SK-N-SH (cell line): ENCODE measurements at regions not wholly inside any gene's neighbourhood (a gene's known extent, or its start where the extent isn't known, plus 50 kb on each side); places are given as distances from the start of the nearest gene placed in this dataset.

ENCODE experiments used
- CTCF ChIA-PET: fragments of 300-600, 350-600 bp; formaldehyde crosslinking; extraction: SDS; loops from one replicate; lab custom pipeline; 2021; lab: Yijun Ruan, JAX
- POLR2A ChIA-PET: fragments of 350-600 bp; sonication (Branson Sonifier 250); formaldehyde crosslinking; extraction: SDS; loops from one replicate; lab custom pipeline; 2020; ENCODE audit warnings: antibody characterized with exemption, inconsistent platforms; lab: Yijun Ruan, JAX
- DNase-seq: peaks from one replicate; pipeline ENCODE4 v3.0.0; 2012
- H2AFZ ChIP-seq: fragments of 200-600 bp; sonication (generic); 2 replicates; pipeline ENCODE4 v1.8.1; 2016; ENCODE audit warnings: antibody characterized with exemption, mild to moderate bottlenecking, low read depth
- H3F3A ChIP-seq: fragments of 200-600 bp; sonication (generic); replicated peaks from 2 replicates; pipeline ENCODE3; 2016; ENCODE audit warnings: antibody characterized with exemption, mild to moderate bottlenecking; ENCODE audit not compliant: insufficient read depth
- H3K27ac ChIP-seq, 2 experiments: fragments of 200-500 bp in 1 of 2; fragments of 200-600 bp in 1 of 2; sonication (Bioruptor generic) in 1 of 2; sonication (generic), shearing (Covaris generic) in 1 of 2; 2 replicates each; pipeline versions ENCODE4 v1.5.1 to v1.6.1; 2014 to 2016; ENCODE audit warnings: low read depth in 2 of 2, inconsistent platforms in 1 of 2, low read length in 1 of 2, mild to moderate bottlenecking in 1 of 2, mixed read lengths in 1 of 2
- H3K27me3 ChIP-seq: fragments of 200-600 bp; sonication (generic), shearing (Covaris generic); 2 replicates; pipeline ENCODE4 v1.6.1; 2016; ENCODE audit warnings: mixed run types; ENCODE audit not compliant: insufficient read depth
- H3K36me3 ChIP-seq, 2 experiments: fragments of 200-500 bp in 1 of 2; fragments of 200-600 bp in 1 of 2; sonication (Bioruptor generic) in 1 of 2; sonication (generic) in 1 of 2; replicated peaks in 1 of 2; 2 replicates each; pipeline versions ENCODE3 to v1.5.1; 2014 to 2016; ENCODE audit warnings: low read length in 1 of 2, mild to moderate bottlenecking in 1 of 2; ENCODE audit not compliant: insufficient read depth in 2 of 2, control insufficient read depth in 1 of 2
- H3K4me1 ChIP-seq, 2 experiments: fragments of 200-500 bp in 1 of 2; fragments of 200-600 bp in 1 of 2; sonication (Bioruptor generic) in 1 of 2; sonication (generic), shearing (Covaris generic) in 1 of 2; 2 replicates each; pipeline versions ENCODE4 v1.5.1 to v1.6.1; 2014 to 2016; ENCODE audit warnings: low read depth in 1 of 2, low read length in 1 of 2, mixed run types in 1 of 2; ENCODE audit not compliant: insufficient read depth in 2 of 2, control insufficient read depth in 1 of 2
- H3K4me2 ChIP-seq: fragments of 200-600 bp; sonication (generic), shearing (Covaris generic); 2 replicates; pipeline ENCODE4 v1.6.1; 2017; ENCODE audit warnings: mixed run types
- H3K4me3 ChIP-seq, 2 experiments: fragments of 200-500 bp in 1 of 2; fragments of 200-600 bp in 1 of 2; sonication (Bioruptor generic) in 1 of 2; sonication (generic), shearing (Covaris generic) in 1 of 2; 2 replicates each; pipeline versions ENCODE4 v1.5.1 to v1.8.1; 2014 to 2016; ENCODE audit warnings: low read depth in 2 of 2, inconsistent platforms in 1 of 2, low read length in 1 of 2, mild to moderate bottlenecking in 1 of 2, mixed read lengths in 1 of 2, moderate library complexity in 1 of 2
- H3K79me2 ChIP-seq: fragments of 200-600 bp; sonication (generic); 2 replicates; pipeline ENCODE4 v1.8.1; 2017; ENCODE audit warnings: mild to moderate bottlenecking; ENCODE audit not compliant: insufficient read depth
- H3K9ac ChIP-seq: fragments of 200-600 bp; sonication (generic); 2 replicates; pipeline ENCODE4 v1.6.1; 2017; ENCODE audit warnings: mixed run types
- H3K9me2 ChIP-seq: fragments of 200-600 bp; sonication (generic); 2 replicates; pipeline ENCODE4 v1.6.1; 2017; ENCODE audit warnings: mixed run types
- H3K9me3 ChIP-seq: fragments of 200-600 bp; sonication (generic); 2 replicates; pipeline ENCODE4 v1.6.1; 2017; ENCODE audit warnings: mixed run types, mild to moderate bottlenecking, moderate library complexity
- H4K20me1 ChIP-seq: fragments of 200-600 bp; sonication (generic); 2 replicates; pipeline ENCODE4 v1.6.1; 2017; ENCODE audit warnings: mild to moderate bottlenecking, mixed run types; ENCODE audit not compliant: insufficient read depth
- EZH2phosphoT487 ChIP-seq: fragments of 200-600 bp; sonication (generic); IDR thresholded peaks from 2 replicates; pipeline ENCODE4 v1.6.1; 2017; ENCODE audit warnings: low read depth, mixed run types, mild to moderate bottlenecking, antibody characterized with exemption, moderate library complexity, borderline replicate concordance
- FOSL2 ChIP-seq: IDR thresholded peaks from 2 replicates; pipeline ENCODE4 v1.4.0; 2012; ENCODE audit warnings: low read depth, mild to moderate bottlenecking, moderate library complexity, borderline replicate concordance
- FOXJ3 ChIP-seq: sonication (generic); formaldehyde crosslinking; IDR thresholded peaks from 2 replicates; pipeline ENCODE4 v1.5.1; 2020; ENCODE audit warnings: mild to moderate bottlenecking, missing genetic modification reagents
- FOXM1 ChIP-seq: IDR thresholded peaks from 2 replicates; pipeline ENCODE4 v1.4.0; 2012; ENCODE audit warnings: low read depth, mild to moderate bottlenecking
- GABPA ChIP-seq: IDR thresholded peaks from 2 replicates; pipeline ENCODE4 v1.4.0; 2012; ENCODE audit warnings: low read depth, mild to moderate bottlenecking
- MEF2A ChIP-seq: IDR thresholded peaks from 2 replicates; pipeline ENCODE4 v1.4.0; 2012; ENCODE audit warnings: low read depth, borderline replicate concordance
- MXI1 ChIP-seq: IDR thresholded peaks from 2 replicates; pipeline ENCODE4 v1.6.1; 2012; ENCODE audit warnings: mild to moderate bottlenecking, low read depth, low read length, improper control_type of control experiment
- NRF1 ChIP-seq: IDR thresholded peaks from 2 replicates; pipeline ENCODE4 v1.6.1; 2012; ENCODE audit warnings: low read depth, mild to moderate bottlenecking, low read length
- RCOR1 ChIP-seq: fragments of 150-350 bp; IDR thresholded peaks from 2 replicates; pipeline ENCODE4 v1.6.1; 2017; ENCODE audit warnings: antibody characterized with exemption, low read length
- RXRA ChIP-seq: IDR thresholded peaks from 2 replicates; pipeline ENCODE4 v1.4.0; 2012; ENCODE audit warnings: low read depth, mild to moderate bottlenecking, borderline replicate concordance
- SIN3A ChIP-seq: IDR thresholded peaks from 2 replicates; pipeline ENCODE4 v1.6.1; 2012; ENCODE audit warnings: low read depth, mild to moderate bottlenecking, low read length, moderate library complexity, borderline replicate concordance
- SMC3 ChIP-seq: IDR thresholded peaks from 2 replicates; pipeline ENCODE4 v1.6.1; 2012; ENCODE audit warnings: low read depth, low read length, improper control_type of control experiment
- TAF1 ChIP-seq: IDR thresholded peaks from 2 replicates; pipeline ENCODE4 v1.6.1; 2012; ENCODE audit warnings: low read depth, mild to moderate bottlenecking, low read length, moderate library complexity, borderline replicate concordance
- TCF12 ChIP-seq: IDR thresholded peaks from 2 replicates; pipeline ENCODE4 v1.4.0; 2012
- TEAD4 ChIP-seq: IDR thresholded peaks from 2 replicates; pipeline ENCODE4 v1.4.0; 2012; ENCODE audit warnings: mild to moderate bottlenecking, borderline replicate concordance; ENCODE audit not compliant: insufficient read depth
- ZBTB33 ChIP-seq: IDR thresholded peaks from 2 replicates; pipeline ENCODE4 v1.4.0; 2012; ENCODE audit warnings: low read depth, borderline replicate concordance
- WGBS: methylation state at CpG from one replicate; pipeline ENCODE4 v1.1.6; 2017; ENCODE audit warnings: low lambda C conversion rate; 5-methylcytosine and 5-hydroxymethylcytosine counted together
- TF ChIP-seq, protein P1 (sequence below): IDR thresholded peaks from 2 replicates; pipeline ENCODE4 v1.4.0; 2012; ENCODE audit warnings: low read depth, borderline replicate concordance
- TF ChIP-seq, protein P2 (sequence below): fragments of 150-350 bp; IDR thresholded peaks from 2 replicates; pipeline ENCODE4 v1.6.1; 2017; ENCODE audit warnings: antibody characterized with exemption, low read length, low read depth, borderline replicate concordance
- TF ChIP-seq, protein P3 (sequence below): IDR thresholded peaks from 2 replicates; pipeline ENCODE4 v1.4.0; 2012; ENCODE audit warnings: low read depth

DNA sequence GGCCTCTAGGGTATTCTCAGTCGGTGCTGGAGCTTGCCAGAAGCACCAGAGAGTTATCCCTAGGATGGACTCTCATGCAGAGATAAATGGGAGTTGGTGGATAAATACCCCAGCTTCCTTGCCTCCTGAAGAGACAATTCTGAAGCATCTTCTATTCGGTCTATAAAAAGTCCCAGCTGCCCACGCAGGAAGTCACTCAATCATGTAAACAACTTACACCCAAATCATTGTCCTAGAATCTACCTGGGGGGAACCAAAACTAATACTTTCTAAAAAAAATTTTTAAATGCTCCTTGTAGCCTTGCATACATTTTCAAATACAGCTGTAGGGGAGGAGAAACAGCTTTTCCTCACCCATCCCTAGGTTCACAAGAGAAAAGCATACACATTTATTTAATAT, 66.6 kb upstream of the ELAC2 start:
- H3K4me2 ChIP-seq, result no peak overlapping the region
- no peaks in the 10 kb centered on the region for H3K9me3 ChIP-seq
- no peaks in the 10 kb centered on the region for H3K36me3 ChIP-seq
- no peaks in the 10 kb centered on the region for H3F3A ChIP-seq
- H2AFZ ChIP-seq, result no peak overlapping the region
- no peak for DNase-seq
- 0% methylated on average over 3 of the region's 3 CpGs for WGBS
- no peaks in the 10 kb centered on the region for H3K79me2 ChIP-seq
- H3K4me1 ChIP-seq, result no peaks in the 10 kb centered on the region
- no peaks in the 10 kb centered on the region for H4K20me1 ChIP-seq
- ChIA-PET POLR2A (no interaction called here), CTCF (interaction anchor here (0.9 to 2.8 kb wide), 6 partner anchors 29 to 592 kb away, joined by 3 to 9 read pairs (median 4); no protein-coding TSS in a partner anchor)
- H3K9me2 ChIP-seq, result no peaks in the 10 kb centered on the region
- peaks cover 16% of the 10 kb centered on the region; the same call in 1 of the 2 replicates for H3K27me3 ChIP-seq
- no peak overlapping the region for H3K4me3 ChIP-seq
- H3K9ac ChIP-seq, result no peak overlapping the region
- H3K27ac ChIP-seq, result no peak overlapping the region
- TF ChIP-seq, protein P1, sequence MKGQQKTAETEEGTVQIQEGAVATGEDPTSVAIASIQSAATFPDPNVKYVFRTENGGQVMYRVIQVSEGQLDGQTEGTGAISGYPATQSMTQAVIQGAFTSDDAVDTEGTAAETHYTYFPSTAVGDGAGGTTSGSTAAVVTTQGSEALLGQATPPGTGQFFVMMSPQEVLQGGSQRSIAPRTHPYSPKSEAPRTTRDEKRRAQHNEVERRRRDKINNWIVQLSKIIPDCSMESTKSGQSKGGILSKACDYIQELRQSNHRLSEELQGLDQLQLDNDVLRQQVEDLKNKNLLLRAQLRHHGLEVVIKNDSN, result no peak
- TF ChIP-seq GABPA (no peak), MEF2A (no peak), TEAD4 (no peak), ZBTB33 (no peak), TCF12 (no peak), SIN3A (no peak), RXRA (no peak), TAF1 (no peak)

- Histone ChIP-seq H3K27ac (no peak overlapping the region), H3K9me3 (no peaks in the 10 kb centered on the region), H2AFZ (no peak overlapping the region), H4K20me1 (no peaks in the 10 kb centered on the region), H3K36me3 (no peaks in the 10 kb centered on the region), H3K9me2 (no peaks in the 10 kb centered on the region), H3K4me3 (no peak overlapping the region), H3K79me2 (no peaks in the 10 kb centered on the region), H3K4me2 (no peak overlapping the region), H3K27me3 (peaks cover 8% of the 10 kb centered on the region; the same call in 1 of the 2 replicates), H3K9ac (no peak overlapping the region), H3F3A (no peaks in the 10 kb centered on the region), H3K4me1 (no peaks in the 10 kb centered on the region)
- CTCF ChIA-PET, result interaction anchor here (0.7 to 1.3 kb wide), 2 partner anchors 36 to 48 kb away, joined by 3 to 4 read pairs; no protein-coding TSS in a partner anchor
- DNase-seq, result no peak
- POLR2A ChIA-PET, result no interaction called here
- WGBS, result 5% methylated on average over 12 of the region's 12 CpGs
- TF ChIP-seq FOXM1, result no peak
- no peak for TF ChIP-seq FOXJ3 (CRISPR knock-in tag)
- TF ChIP-seq, protein P2, sequence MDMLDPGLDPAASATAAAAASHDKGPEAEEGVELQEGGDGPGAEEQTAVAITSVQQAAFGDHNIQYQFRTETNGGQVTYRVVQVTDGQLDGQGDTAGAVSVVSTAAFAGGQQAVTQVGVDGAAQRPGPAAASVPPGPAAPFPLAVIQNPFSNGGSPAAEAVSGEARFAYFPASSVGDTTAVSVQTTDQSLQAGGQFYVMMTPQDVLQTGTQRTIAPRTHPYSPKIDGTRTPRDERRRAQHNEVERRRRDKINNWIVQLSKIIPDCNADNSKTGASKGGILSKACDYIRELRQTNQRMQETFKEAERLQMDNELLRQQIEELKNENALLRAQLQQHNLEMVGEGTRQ, result no peak
- TF ChIP-seq MXI1, result no peak
- no peak for TF ChIP-seq FOSL2
- no peak for TF ChIP-seq TEAD4
- no peak for TF ChIP-seq RXRA
- no peak for TF ChIP-seq EZH2phosphoT487
- no peak for TF ChIP-seq NRF1
- no peak for TF ChIP-seq RCOR1
- no peak for TF ChIP-seq ZBTB33
- no peak for TF ChIP-seq MEF2A
- TF ChIP-seq, protein P1, result no peak
- no peak for TF ChIP-seq SMC3
- TF ChIP-seq, protein P3, sequence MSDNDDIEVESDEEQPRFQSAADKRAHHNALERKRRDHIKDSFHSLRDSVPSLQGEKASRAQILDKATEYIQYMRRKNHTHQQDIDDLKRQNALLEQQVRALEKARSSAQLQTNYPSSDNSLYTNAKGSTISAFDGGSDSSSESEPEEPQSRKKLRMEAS, result no peak
These were observed 61.0 kb upstream of the ELAC2 start for GRCh38 chr17:13078591-13079385.
